ENCODE measurements at regions not wholly inside any gene's neighbourhood (a gene's known extent, or its start where the extent isn't known, plus 50 kb on each side); places are given as distances from the start of the nearest gene placed in this dataset.

GRCh38 chr2:103982691-103983090, 871.2 kb upstream of the POU3F3 start:
- TF ChIP-seq, protein P1, sequence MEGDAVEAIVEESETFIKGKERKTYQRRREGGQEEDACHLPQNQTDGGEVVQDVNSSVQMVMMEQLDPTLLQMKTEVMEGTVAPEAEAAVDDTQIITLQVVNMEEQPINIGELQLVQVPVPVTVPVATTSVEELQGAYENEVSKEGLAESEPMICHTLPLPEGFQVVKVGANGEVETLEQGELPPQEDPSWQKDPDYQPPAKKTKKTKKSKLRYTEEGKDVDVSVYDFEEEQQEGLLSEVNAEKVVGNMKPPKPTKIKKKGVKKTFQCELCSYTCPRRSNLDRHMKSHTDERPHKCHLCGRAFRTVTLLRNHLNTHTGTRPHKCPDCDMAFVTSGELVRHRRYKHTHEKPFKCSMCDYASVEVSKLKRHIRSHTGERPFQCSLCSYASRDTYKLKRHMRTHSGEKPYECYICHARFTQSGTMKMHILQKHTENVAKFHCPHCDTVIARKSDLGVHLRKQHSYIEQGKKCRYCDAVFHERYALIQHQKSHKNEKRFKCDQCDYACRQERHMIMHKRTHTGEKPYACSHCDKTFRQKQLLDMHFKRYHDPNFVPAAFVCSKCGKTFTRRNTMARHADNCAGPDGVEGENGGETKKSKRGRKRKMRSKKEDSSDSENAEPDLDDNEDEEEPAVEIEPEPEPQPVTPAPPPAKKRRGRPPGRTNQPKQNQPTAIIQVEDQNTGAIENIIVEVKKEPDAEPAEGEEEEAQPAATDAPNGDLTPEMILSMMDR (IDR thresholded peaks at IDR 0.05), result no peak
- no peak for TF ChIP-seq POLR2A (IDR thresholded peaks at IDR 0.05)
- TF ChIP-seq EP300 (IDR thresholded peaks at IDR 0.05), result no peak
